OCI-LY1 (cell line): ENCODE measurements at regions not wholly inside any gene's neighbourhood (a gene's known extent, or its start where the extent isn't known, plus 50 kb on each side); places are given as distances from the start of the nearest gene placed in this dataset.

Experiments used
- H2AFZ ChIP-seq: fragments of 200-600 bp; sonication (generic), shearing (Covaris generic); 2 replicates; pipeline ENCODE4 v1.6.0; 2014; ENCODE audit warnings: antibody characterized with exemption, mild to moderate bottlenecking, low read length
- H3F3A ChIP-seq: fragments of 200-600 bp; sonication (generic), shearing (Covaris generic); 2 replicates; pipeline ENCODE4 v1.6.0; 2014; ENCODE audit warnings: mild to moderate bottlenecking, antibody characterized with exemption, low read length, moderate library complexity; ENCODE audit not compliant: insufficient read depth
- H3K27ac ChIP-seq: fragments of 200-600 bp; sonication (generic); 2 replicates; pipeline ENCODE4 v1.5.1; 2014; ENCODE audit warnings: low read length, mixed run types, mild to moderate bottlenecking, low read depth; ENCODE audit not compliant: poor library complexity, severe bottlenecking
- H3K27me3 ChIP-seq: fragments of 200-600 bp; sonication (generic); 2 replicates; pipeline ENCODE4 v1.6.0; 2014; ENCODE audit warnings: antibody characterized with exemption, mild to moderate bottlenecking, low read length, moderate library complexity; ENCODE audit not compliant: insufficient read depth
- H3K36me3 ChIP-seq: fragments of 200-600 bp; sonication (generic); 2 replicates; pipeline ENCODE4 v1.6.1; 2014; ENCODE audit warnings: mild to moderate bottlenecking, antibody characterized with exemption, low read length, moderate library complexity, mixed read lengths; ENCODE audit not compliant: insufficient read depth
- H3K4me1 ChIP-seq: fragments of 200-600 bp; sonication (generic); 2 replicates; pipeline ENCODE4 v1.5.1; 2014; ENCODE audit warnings: mild to moderate bottlenecking, low read length, moderate library complexity; ENCODE audit not compliant: insufficient read depth, severe bottlenecking
- H3K4me2 ChIP-seq: fragments of 200-600 bp; sonication (generic), shearing (Covaris generic); 2 replicates; pipeline ENCODE4 v1.6.1; 2014; ENCODE audit warnings: low read length
- H3K4me3 ChIP-seq: fragments of 200-600 bp; sonication (generic); 2 replicates; pipeline ENCODE4 v1.5.1; 2014; ENCODE audit warnings: low read length, low read depth, mild to moderate bottlenecking, mixed read lengths; ENCODE audit not compliant: poor library complexity, severe bottlenecking
- H3K79me2 ChIP-seq: fragments of 200-600 bp; shearing (Covaris generic); 2 replicates; pipeline ENCODE4 v1.6.1; 2016; ENCODE audit warnings: mixed run types, low read length, mixed read lengths; ENCODE audit not compliant: insufficient read depth
- H3K9ac ChIP-seq: fragments of 200-600 bp; sonication (generic), shearing (Covaris generic); 2 replicates; pipeline ENCODE4 v1.6.1; 2014; ENCODE audit warnings: mild to moderate bottlenecking, low read length, mixed read lengths
- H3K9me2 ChIP-seq: fragments of 200-600 bp; sonication (generic), shearing (Covaris generic); 2 replicates; pipeline ENCODE4 v1.6.1; 2014; ENCODE audit warnings: low read depth, mild to moderate bottlenecking, low read length, mixed read lengths
- H3K9me3 ChIP-seq: fragments of 200-600 bp; shearing (Covaris generic); 2 replicates; pipeline ENCODE4 v1.6.1; 2014; ENCODE audit warnings: low read length, mixed read lengths
- H4K20me1 ChIP-seq: fragments of 200-600 bp; sonication (generic), shearing (Covaris generic); 2 replicates; pipeline ENCODE4 v1.6.0; 2016; ENCODE audit warnings: mild to moderate bottlenecking, low read length; ENCODE audit not compliant: insufficient read depth
- CTCF ChIP-seq: fragments of 200-600 bp; sonication (generic), shearing (Covaris generic); IDR thresholded peaks from 2 replicates; pipeline ENCODE4 v1.5.1; 2017; ENCODE audit warnings: mild to moderate bottlenecking, antibody characterized with exemption, low read length, moderate library complexity, mixed read lengths
- EZH2 ChIP-seq: fragments of 200-600 bp; sonication (generic), shearing (Covaris generic); IDR thresholded peaks from 2 replicates; pipeline ENCODE4 v1.8.0; 2017; ENCODE audit warnings: borderline replicate concordance, mixed run types, mild to moderate bottlenecking, antibody characterized with exemption, low read length, moderate library complexity, mixed read lengths

- Histone ChIP-seq H3K9ac (no peak overlapping the region), H2AFZ (no peak overlapping the region)
- TF ChIP-seq CTCF (no peak), EZH2 (no peak)
Measured at GRCh38 chr6:153272201-153272980, 141.3 kb upstream of the RGS17 start.

GRCh38 chr6:153263489-153263888, 132.4 kb upstream of the RGS17 start:
- Histone ChIP-seq H3K9me3 (no peaks in the 10 kb centered on the region), H3K79me2 (no peaks in the 10 kb centered on the region), H4K20me1 (no peaks in the 10 kb centered on the region), H3K9me2 (no peaks in the 10 kb centered on the region), H3K27ac (no peak overlapping the region), H3K36me3 (no peaks in the 10 kb centered on the region), H3K4me2 (no peak overlapping the region), H3K4me1 (no peaks in the 10 kb centered on the region), H3K4me3 (no peak overlapping the region), H3F3A (no peaks in the 10 kb centered on the region), H3K9ac (no peak overlapping the region), H3K27me3 (no peaks in the 10 kb centered on the region), H2AFZ (no peak overlapping the region)
- TF ChIP-seq EZH2 (no peak), CTCF (no peak)

More at GRCh38 chr6:153272201-153272980, 141.3 kb upstream of the RGS17 start:
- H3K36me3 ChIP-seq, result no peaks in the 10 kb centered on the region
- H3K4me1 ChIP-seq, result no peaks in the 10 kb centered on the region
- no peaks in the 10 kb centered on the region for H3K79me2 ChIP-seq
- H3F3A ChIP-seq, result no peaks in the 10 kb centered on the region
- no peak overlapping the region for H3K27ac ChIP-seq
- H3K4me2 ChIP-seq, result no peak overlapping the region
- H3K9me2 ChIP-seq, result no peaks in the 10 kb centered on the region
- H3K27me3 ChIP-seq, result no peaks in the 10 kb centered on the region
- H3K4me3 ChIP-seq, result no peak overlapping the region
- H3K9me3 ChIP-seq, result no peaks in the 10 kb centered on the region
- H4K20me1 ChIP-seq, result no peaks in the 10 kb centered on the region

GRCh38 chr6:153251326-153251725, 120.2 kb upstream of the RGS17 start:
- Histone ChIP-seq H3K9ac (no peak overlapping the region), H3F3A (no peaks in the 10 kb centered on the region), H3K4me2 (no peak overlapping the region), H3K27ac (no peak overlapping the region), H3K27me3 (no peaks in the 10 kb centered on the region), H3K4me1 (no peaks in the 10 kb centered on the region), H3K36me3 (no peaks in the 10 kb centered on the region), H3K9me2 (no peaks in the 10 kb centered on the region), H3K9me3 (no peaks in the 10 kb centered on the region), H3K4me3 (no peak overlapping the region), H4K20me1 (no peaks in the 10 kb centered on the region), H3K79me2 (no peaks in the 10 kb centered on the region), H2AFZ (no peak overlapping the region; the same call in 1 of the 2 replicates)
- TF ChIP-seq CTCF, result no peak
- no peak for TF ChIP-seq EZH2
